RWPE2 (cell line): ENCODE measurements at regions not wholly inside any gene's neighbourhood (a gene's known extent, or its start where the extent isn't known, plus 50 kb on each side); places are given as distances from the start of the nearest gene placed in this dataset.
A peak's percentile ranks its signal among the peaks of the same experiment; 100 is the strongest.

ENCODE experiments used
- ATAC-seq: fragments of 200-7000 bp; cut with Tn5 transposase; 3 replicates; pipeline ENCODE4 v1.9.1; 2021; ENCODE audit warnings: low read depth
- DNase-seq: peaks from one replicate; pipeline ENCODE4 v3.0.0-alpha.2; 2020; ENCODE audit warnings: low spot score
- H3K27ac ChIP-seq: fragments of 450-650 bp; 2 replicates; pipeline ENCODE4 v1.5.1; 2017; ENCODE audit warnings: mild to moderate bottlenecking; ENCODE audit not compliant: poor library complexity, severe bottlenecking
- H3K27me3 ChIP-seq: fragments of 250-450 bp; sonication (Bioruptor Pico); 2 replicates; pipeline ENCODE4 v1.5.1; 2021; ENCODE audit warnings: mild to moderate bottlenecking, moderate library complexity; ENCODE audit not compliant: insufficient read depth, poor library complexity, severe bottlenecking
- H3K36me3 ChIP-seq: fragments of 250-450 bp; sonication (Bioruptor Pico); 2 replicates; pipeline ENCODE4 v1.5.1; 2020; ENCODE audit warnings: low read depth, mild to moderate bottlenecking, moderate library complexity
- H3K4me1 ChIP-seq: fragments of 250-450 bp; sonication (Bioruptor Pico); 2 replicates; pipeline ENCODE4 v1.5.1; 2021; ENCODE audit warnings: mild to moderate bottlenecking, moderate library complexity; ENCODE audit not compliant: insufficient read depth, poor library complexity, severe bottlenecking
- H3K4me3 ChIP-seq: fragments of 250-450 bp; sonication (Bioruptor Pico); 2 replicates; pipeline ENCODE4 v1.5.1; 2021; ENCODE audit warnings: mild to moderate bottlenecking, moderate library complexity; ENCODE audit not compliant: severe bottlenecking
- H3K9me3 ChIP-seq: fragments of 250-450 bp; sonication (Bioruptor Pico); 2 replicates; pipeline ENCODE4 v1.5.1; 2021; ENCODE audit warnings: mild to moderate bottlenecking, moderate library complexity; ENCODE audit not compliant: severe bottlenecking
- CTCF ChIP-seq: fragments of 450-650 bp; IDR thresholded peaks from one replicate; pipeline ENCODE4 v1.5.1; 2017; ENCODE audit warnings: mild to moderate bottlenecking, moderate library complexity; ENCODE audit not compliant: poor library complexity, severe bottlenecking

GRCh38 chr1:4581807-4582206 lies 72.6 kb upstream of the AJAP1 start:
- H3K27ac ChIP-seq, result no peak overlapping the region
- peaks cover 16% of the 10 kb centered on the region for H3K27me3 ChIP-seq
- TF ChIP-seq CTCF, result no peak
- H3K4me3 ChIP-seq, result no peak overlapping the region
- no peaks in the 10 kb centered on the region for H3K4me1 ChIP-seq
- no peaks in the 10 kb centered on the region for H3K9me3 ChIP-seq
- no peak for ATAC-seq
- DNase-seq, result no peak
- H3K36me3 ChIP-seq, result no peaks in the 10 kb centered on the region

GRCh38 chr1:4584449-4584848 lies 70.0 kb upstream of the AJAP1 start:
- no peaks in the 10 kb centered on the region for H3K36me3 ChIP-seq
- no peak for TF ChIP-seq CTCF
- ATAC-seq (no peak), DNase-seq (no peak)
- no peak overlapping the region for H3K4me3 ChIP-seq
- peaks cover 16% of the 10 kb centered on the region for H3K27me3 ChIP-seq
- H3K27ac ChIP-seq, result no peak overlapping the region
- H3K4me1 ChIP-seq, result no peaks in the 10 kb centered on the region
- no peaks in the 10 kb centered on the region for H3K9me3 ChIP-seq

GRCh38 chr1:4585216-4585615 lies 69.2 kb upstream of the AJAP1 start:
- ATAC-seq (no peak; the same call in 2 of the 3 replicates), DNase-seq (no peak)
- no peak overlapping the region for H3K27ac ChIP-seq
- no peaks in the 10 kb centered on the region for H3K4me1 ChIP-seq
- TF ChIP-seq CTCF, result peak; percentile 48
- peaks cover 16% of the 10 kb centered on the region for H3K27me3 ChIP-seq
- H3K36me3 ChIP-seq, result no peaks in the 10 kb centered on the region
- no peaks in the 10 kb centered on the region for H3K9me3 ChIP-seq
- H3K4me3 ChIP-seq, result no peak overlapping the region

- no peaks in the 10 kb centered on the region for H3K4me1 ChIP-seq
These were observed 68.7 kb upstream of the AJAP1 start for GRCh38 chr1:4585705-4586104.

More at GRCh38 chr1:4585705-4586104, 68.7 kb upstream of the AJAP1 start:
- Histone ChIP-seq H3K27ac (no peak overlapping the region), H3K36me3 (no peaks in the 10 kb centered on the region), H3K4me3 (no peak overlapping the region), H3K27me3 (peaks cover 16% of the 10 kb centered on the region), H3K9me3 (no peaks in the 10 kb centered on the region)
- DNase-seq (no peak), ATAC-seq (no peak)
- TF ChIP-seq CTCF, result no peak
